Loucy (cell line): ENCODE measurements at regions not wholly inside any gene's neighbourhood (a gene's known extent, or its start where the extent isn't known, plus 50 kb on each side); places are given as distances from the start of the nearest gene placed in this dataset.
"Not testable (repeated sequence)": the region's sequence is repeated elsewhere in the genome, so short reads cannot be mapped to it uniquely, and the experiment has no call there.

Experiments
- H2AFZ ChIP-seq: fragments of 200-600 bp; sonication (generic); 2 replicates; pipeline ENCODE4 v1.6.0; 2016; ENCODE audit warnings: antibody characterized with exemption, mild to moderate bottlenecking, low read length, moderate library complexity
- H3F3A ChIP-seq: fragments of 200-600 bp; 2 replicates; pipeline ENCODE4 v1.6.0; 2016; ENCODE audit warnings: antibody characterized with exemption, low read depth, mild to moderate bottlenecking
- H3K27me3 ChIP-seq: fragments of 200-600 bp; sonication (generic); 2 replicates; pipeline ENCODE4 v1.6.1; 2014; ENCODE audit warnings: low read length, mild to moderate bottlenecking; ENCODE audit not compliant: insufficient read depth, poor library complexity, severe bottlenecking
- H3K36me3 ChIP-seq: fragments of 200-600 bp; sonication (generic); 2 replicates; pipeline ENCODE4 v1.6.1; 2016; ENCODE audit warnings: low read length; ENCODE audit not compliant: insufficient read depth
- H3K4me1 ChIP-seq: fragments of 200-600 bp; sonication (generic); 2 replicates; pipeline ENCODE4 v1.5.1; 2014; ENCODE audit warnings: low read length, mild to moderate bottlenecking; ENCODE audit not compliant: insufficient read depth, poor library complexity, severe bottlenecking
- H3K4me2 ChIP-seq: fragments of 200-600 bp; sonication (generic); 2 replicates; pipeline ENCODE4 v1.6.0; 2014; ENCODE audit warnings: antibody characterized with exemption, low read length, low read depth, mild to moderate bottlenecking; ENCODE audit not compliant: poor library complexity, severe bottlenecking
- H3K4me3 ChIP-seq: fragments of 200-600 bp; sonication (generic); 2 replicates; pipeline ENCODE4 v1.5.1; 2014; ENCODE audit warnings: low read length, mild to moderate bottlenecking, mixed read lengths; ENCODE audit not compliant: poor library complexity, severe bottlenecking
- H3K79me2 ChIP-seq: fragments of 200-600 bp; sonication (generic); 2 replicates; pipeline ENCODE4 v1.6.1; 2014; ENCODE audit warnings: low read length; ENCODE audit not compliant: insufficient read depth
- H3K9ac ChIP-seq: fragments of 200-600 bp; sonication (generic); 2 replicates; pipeline ENCODE4 v1.6.0; 2014; ENCODE audit warnings: mild to moderate bottlenecking, low read depth, low read length, moderate library complexity; ENCODE audit not compliant: poor library complexity, severe bottlenecking
- H3K9me2 ChIP-seq: fragments of 200-600 bp; sonication (generic); replicated peaks from 2 replicates; pipeline ENCODE4 v1.6.1; 2016; ENCODE audit warnings: low read depth, low read length, mixed read lengths
- H3K9me3 ChIP-seq: fragments of 200-600 bp; sonication (generic); 2 replicates; pipeline ENCODE4 v1.6.1; 2014; ENCODE audit warnings: mild to moderate bottlenecking, antibody characterized with exemption, low read length, low read depth; ENCODE audit not compliant: insufficient read depth
- H4K20me1 ChIP-seq: fragments of 200-600 bp; sonication (generic); 2 replicates; pipeline ENCODE4 v1.6.0; 2014; ENCODE audit warnings: antibody characterized with exemption, low read length, mild to moderate bottlenecking; ENCODE audit not compliant: insufficient read depth, poor library complexity, severe bottlenecking
- CTCF ChIP-seq: fragments of 200-600 bp; sonication (generic); conservative IDR thresholded peaks from 2 replicates; pipeline ENCODE4 v1.5.1; 2014; ENCODE audit warnings: mild to moderate bottlenecking, antibody characterized with exemption, low read length
- EZH2phosphoT487 ChIP-seq: fragments of 200-600 bp; IDR thresholded peaks from 2 replicates; pipeline ENCODE4 v1.6.1; 2018; ENCODE audit warnings: antibody characterized with exemption, mild to moderate bottlenecking, moderate library complexity, borderline replicate concordance

- no peaks in the 10 kb centered on the region for H3F3A ChIP-seq
Observed at GRCh38 chr5:173682313-173682712, 65.9 kb upstream of the BOD1 start.

DNA sequence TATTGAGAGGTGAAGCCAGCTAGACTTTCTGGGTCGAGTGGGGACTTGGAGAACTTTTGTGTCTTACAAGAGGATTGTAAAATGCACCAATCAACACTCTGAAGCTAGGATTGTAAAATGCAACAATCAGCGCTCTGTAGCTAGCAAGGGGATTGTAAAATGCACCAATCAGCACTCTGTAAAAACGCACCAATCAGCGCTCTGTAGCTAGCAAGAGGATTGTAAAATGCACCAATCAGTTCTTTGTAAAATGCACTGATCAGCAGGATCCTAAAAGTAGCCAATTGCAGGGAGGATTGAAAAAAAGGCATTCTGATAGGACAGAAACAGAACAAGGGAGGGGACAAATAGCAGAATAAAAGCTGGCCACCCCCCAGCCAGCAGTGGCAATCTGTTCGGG is 68.1 kb upstream of the BOD1 start:
- H3K4me1 ChIP-seq, H3K27me3 ChIP-seq, H2AFZ ChIP-seq, H4K20me1 ChIP-seq, H3K9ac ChIP-seq, H3K4me2 ChIP-seq, H3K36me3 ChIP-seq, H3F3A ChIP-seq, H3K9me2 ChIP-seq, H3K9me3 ChIP-seq, H3K4me3 ChIP-seq, H3K79me2 ChIP-seq: not testable (repeated sequence)

More at GRCh38 chr5:173682313-173682712, 65.9 kb upstream of the BOD1 start:
- no peak overlapping the region for H3K4me3 ChIP-seq
- H3K9me2 ChIP-seq = no peaks in the 10 kb centered on the region
- no peaks in the 10 kb centered on the region for H3K36me3 ChIP-seq
- H4K20me1 ChIP-seq = no peaks in the 10 kb centered on the region
- H3K4me2 ChIP-seq = no peak overlapping the region
- H3K4me1 ChIP-seq = no peaks in the 10 kb centered on the region
- no peak overlapping the region for H3K9ac ChIP-seq
- TF ChIP-seq CTCF (no peak), EZH2phosphoT487 (no peak)
- H2AFZ ChIP-seq = no peak overlapping the region
- H3K27me3 ChIP-seq = no peaks in the 10 kb centered on the region
- no peaks in the 10 kb centered on the region for H3K9me3 ChIP-seq
- H3K79me2 ChIP-seq = no peaks in the 10 kb centered on the region

DNA sequence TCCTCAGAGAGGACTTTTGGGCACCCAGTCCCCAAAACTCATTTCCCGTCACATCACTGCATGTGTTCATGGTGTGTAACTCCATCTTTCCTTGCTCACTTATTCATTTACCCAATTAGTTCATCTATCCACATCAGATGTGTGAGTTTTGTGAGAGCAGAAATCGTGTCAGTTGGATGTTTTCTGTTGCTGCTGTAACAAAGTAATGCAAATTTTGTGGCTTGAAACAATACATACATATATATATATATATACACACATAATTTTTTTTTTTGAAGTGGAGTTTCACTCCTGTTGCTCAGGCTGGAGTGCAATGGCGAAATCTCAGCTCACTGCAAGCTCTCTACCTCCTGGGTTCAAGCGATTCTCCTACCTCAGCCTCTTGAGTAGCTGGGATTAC is 70.5 kb upstream of the BOD1 start:
- Histone ChIP-seq H3K79me2 (no peaks in the 10 kb centered on the region), H3K27me3 (no peaks in the 10 kb centered on the region), H3K9me3 (no peaks in the 10 kb centered on the region), H3K36me3 (no peaks in the 10 kb centered on the region), H2AFZ (no peak overlapping the region), H3K4me2 (no peak overlapping the region), H3K4me3 (no peak overlapping the region), H3K9me2 (no peaks in the 10 kb centered on the region), H3F3A (no peaks in the 10 kb centered on the region), H3K9ac (no peak overlapping the region), H3K4me1 (no peaks in the 10 kb centered on the region), H4K20me1 (no peaks in the 10 kb centered on the region)
- TF ChIP-seq CTCF (no peak), EZH2phosphoT487 (no peak)

GRCh38 chr5:173688703-173689102 is 72.3 kb upstream of the BOD1 start:
- Histone ChIP-seq H3K9ac (no peak overlapping the region), H4K20me1 (no peaks in the 10 kb centered on the region), H3K9me3 (no peaks in the 10 kb centered on the region), H2AFZ (no peak overlapping the region), H3K36me3 (no peaks in the 10 kb centered on the region), H3K79me2 (no peaks in the 10 kb centered on the region), H3K4me2 (no peak overlapping the region), H3K4me1 (no peaks in the 10 kb centered on the region), H3K4me3 (no peak overlapping the region), H3K9me2 (no peaks in the 10 kb centered on the region), H3K27me3 (no peaks in the 10 kb centered on the region), H3F3A (no peaks in the 10 kb centered on the region)
- no peak for TF ChIP-seq CTCF
- TF ChIP-seq EZH2phosphoT487 = no peak
